Panc1 (cell line): ENCODE measurements at regions not wholly inside any gene's neighbourhood (a gene's known extent, or its start where the extent isn't known, plus 50 kb on each side); places are given as distances from the start of the nearest gene placed in this dataset.

Experiments
- ATAC-seq: fragments of 200-7000 bp; cut with Tn5 transposase; 2 replicates; pipeline ENCODE4 v1.9.1; 2020; ENCODE audit warnings: mild to moderate bottlenecking, moderate library complexity
- BruUV-seq: library from RNA; stranded (reverse); fragments of 400-500 nt; replicated peaks from 2 replicates; lab custom pipeline; 2021; lab: Mats Ljungman, UMichigan
- CTCF ChIA-PET: fragments of 300-600 bp; sonication (Branson Sonifier 250); formaldehyde crosslinking; loops from one replicate; lab custom pipeline; 2022; ENCODE audit warnings: antibody characterized with exemption; lab: Charles Lee
- POLR2A ChIA-PET: fragments of 300-600 bp; sonication (Branson Sonifier 250); formaldehyde crosslinking; loops from one replicate; lab custom pipeline; 2022; ENCODE audit warnings: antibody characterized with exemption; lab: Charles Lee
- DNase-seq: peaks from one replicate; pipeline ENCODE4 v3.0.0-alpha.2; 2010; ENCODE audit warnings: low read depth, low spot score
- H3K27ac ChIP-seq: 2 replicates; pipeline ENCODE4 v1.5.1; 2011; ENCODE audit warnings: mild to moderate bottlenecking, low read length, inconsistent platforms
- H3K27me3 ChIP-seq: fragments of 200-500 bp; sonication (Bioruptor generic); 2 replicates; pipeline ENCODE4 v1.6.0; 2014; ENCODE audit warnings: low read length, inconsistent platforms; ENCODE audit not compliant: control insufficient read depth, insufficient read depth
- H3K36me3 ChIP-seq: fragments of 200-500 bp; sonication (Bioruptor generic); 2 replicates; pipeline ENCODE4 v1.5.1; 2014; ENCODE audit warnings: inconsistent platforms, mild to moderate bottlenecking, low read length, moderate library complexity; ENCODE audit not compliant: control insufficient read depth, insufficient read depth
- H3K4me1 ChIP-seq: 2 replicates; pipeline ENCODE4 v1.5.1; 2011; ENCODE audit warnings: inconsistent platforms, mild to moderate bottlenecking, low read length, moderate library complexity; ENCODE audit not compliant: control insufficient read depth, insufficient read depth
- H3K4me3 ChIP-seq, 2 experiments: 2 replicates each; pipeline ENCODE4 v1.5.1; 2011 to 2012; ENCODE audit warnings: low read depth in 2 of 2, low read length in 2 of 2, mild to moderate bottlenecking in 2 of 2, inconsistent platforms in 1 of 2, moderate library complexity in 1 of 2
- H3K9me3 ChIP-seq: fragments of 200-500 bp; sonication (Bioruptor generic); 2 replicates; pipeline ENCODE4 v1.5.1; 2014; ENCODE audit warnings: low read depth, mild to moderate bottlenecking, inconsistent platforms, low read length, moderate library complexity; ENCODE audit not compliant: control insufficient read depth, insufficient read depth
- POLR2AphosphoS5 ChIP-seq: IDR thresholded peaks from 2 replicates; pipeline ENCODE4 v1.6.1; 2012; ENCODE audit warnings: mild to moderate bottlenecking, low read depth, low read length, moderate library complexity
- SIN3A ChIP-seq: IDR thresholded peaks from 2 replicates; pipeline ENCODE4 v1.6.1; 2012; ENCODE audit warnings: low read depth, mild to moderate bottlenecking, low read length, moderate library complexity, borderline replicate concordance; ENCODE audit not compliant: insufficient read depth
- TCF7L2 ChIP-seq: IDR thresholded peaks from 2 replicates; pipeline ENCODE4 v1.6.1; 2011; ENCODE audit warnings: mild to moderate bottlenecking, low read depth, low read length, inconsistent platforms
- in situ Hi-C: cut with HindIII; loops from 2 replicates; pipeline ENCODE4 v1.10.0; 2016; ENCODE audit warnings: low sequenced_read_pairs, low pct_unique_long_range_greater_than_20kb
- intact Hi-C: fragments of 100-400 bp; cut with micrococcal nuclease; formaldehyde crosslinking; loops from one replicate; pipeline ENCODE4 v1.10.0; 2022; ENCODE audit not compliant: unreplicated experiment
- TF ChIP-seq, protein P1 (sequence below), 2 experiments: IDR thresholded peaks; 2 replicates each; pipeline ENCODE4 v1.6.1; 2011 to 2012; ENCODE audit warnings: low read depth in 2 of 2, control low read depth in 1 of 2, low read length in 1 of 2, mild to moderate bottlenecking in 1 of 2, moderate library complexity in 1 of 2; ENCODE audit not compliant: insufficient read depth in 1 of 2
- TF ChIP-seq, protein P2 (sequence below): fragments of 450-650 bp; IDR thresholded peaks from 2 replicates; pipeline ENCODE4 v1.5.1; 2017; ENCODE audit warnings: mild to moderate bottlenecking

DNA sequence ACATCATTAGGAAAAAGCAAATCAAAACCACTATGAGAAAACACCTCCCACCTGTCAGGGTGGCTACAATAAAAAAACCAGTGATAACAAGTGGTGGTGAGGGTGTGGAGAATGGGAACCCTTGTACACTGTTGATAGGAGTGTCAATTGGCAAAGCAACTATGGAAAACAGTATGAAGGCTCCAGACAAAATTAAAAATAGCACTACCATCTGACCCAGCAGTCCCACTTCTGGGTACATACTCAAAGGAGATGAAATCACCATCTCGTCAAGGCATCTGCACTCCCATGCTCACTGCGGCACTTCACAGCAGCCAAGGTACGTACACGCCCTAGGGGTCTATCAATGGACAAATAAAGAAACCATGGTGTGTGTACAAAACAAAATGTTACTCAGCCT is 715.1 kb downstream of the UQCRFS1 start:
- Histone ChIP-seq H3K9me3 (no peaks in the 10 kb centered on the region), H3K27me3 (no peaks in the 10 kb centered on the region), H3K4me3 (no peak overlapping the region), H3K27ac (no peak overlapping the region), H3K4me1 (no peaks in the 10 kb centered on the region), H3K36me3 (no peaks in the 10 kb centered on the region)
- no peak for DNase-seq
- ATAC-seq: no peak
- ChIA-PET CTCF (no interaction called here), POLR2A (no interaction called here)
- intact Hi-C loops (no loop called here), in situ Hi-C loops (no loop called here)
- no peak for TF ChIP-seq TCF7L2
- TF ChIP-seq, protein P1, sequence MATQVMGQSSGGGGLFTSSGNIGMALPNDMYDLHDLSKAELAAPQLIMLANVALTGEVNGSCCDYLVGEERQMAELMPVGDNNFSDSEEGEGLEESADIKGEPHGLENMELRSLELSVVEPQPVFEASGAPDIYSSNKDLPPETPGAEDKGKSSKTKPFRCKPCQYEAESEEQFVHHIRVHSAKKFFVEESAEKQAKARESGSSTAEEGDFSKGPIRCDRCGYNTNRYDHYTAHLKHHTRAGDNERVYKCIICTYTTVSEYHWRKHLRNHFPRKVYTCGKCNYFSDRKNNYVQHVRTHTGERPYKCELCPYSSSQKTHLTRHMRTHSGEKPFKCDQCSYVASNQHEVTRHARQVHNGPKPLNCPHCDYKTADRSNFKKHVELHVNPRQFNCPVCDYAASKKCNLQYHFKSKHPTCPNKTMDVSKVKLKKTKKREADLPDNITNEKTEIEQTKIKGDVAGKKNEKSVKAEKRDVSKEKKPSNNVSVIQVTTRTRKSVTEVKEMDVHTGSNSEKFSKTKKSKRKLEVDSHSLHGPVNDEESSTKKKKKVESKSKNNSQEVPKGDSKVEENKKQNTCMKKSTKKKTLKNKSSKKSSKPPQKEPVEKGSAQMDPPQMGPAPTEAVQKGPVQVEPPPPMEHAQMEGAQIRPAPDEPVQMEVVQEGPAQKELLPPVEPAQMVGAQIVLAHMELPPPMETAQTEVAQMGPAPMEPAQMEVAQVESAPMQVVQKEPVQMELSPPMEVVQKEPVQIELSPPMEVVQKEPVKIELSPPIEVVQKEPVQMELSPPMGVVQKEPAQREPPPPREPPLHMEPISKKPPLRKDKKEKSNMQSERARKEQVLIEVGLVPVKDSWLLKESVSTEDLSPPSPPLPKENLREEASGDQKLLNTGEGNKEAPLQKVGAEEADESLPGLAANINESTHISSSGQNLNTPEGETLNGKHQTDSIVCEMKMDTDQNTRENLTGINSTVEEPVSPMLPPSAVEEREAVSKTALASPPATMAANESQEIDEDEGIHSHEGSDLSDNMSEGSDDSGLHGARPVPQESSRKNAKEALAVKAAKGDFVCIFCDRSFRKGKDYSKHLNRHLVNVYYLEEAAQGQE (IDR thresholded peaks at IDR 0.05; ENCODE audit: insufficient read depth in 1 of 2, low read depth in 2 of 2, low read length in 1 of 2): no peak
- no peak for TF ChIP-seq POLR2AphosphoS5
- TF ChIP-seq SIN3A: no peak
- TF ChIP-seq, protein P2, sequence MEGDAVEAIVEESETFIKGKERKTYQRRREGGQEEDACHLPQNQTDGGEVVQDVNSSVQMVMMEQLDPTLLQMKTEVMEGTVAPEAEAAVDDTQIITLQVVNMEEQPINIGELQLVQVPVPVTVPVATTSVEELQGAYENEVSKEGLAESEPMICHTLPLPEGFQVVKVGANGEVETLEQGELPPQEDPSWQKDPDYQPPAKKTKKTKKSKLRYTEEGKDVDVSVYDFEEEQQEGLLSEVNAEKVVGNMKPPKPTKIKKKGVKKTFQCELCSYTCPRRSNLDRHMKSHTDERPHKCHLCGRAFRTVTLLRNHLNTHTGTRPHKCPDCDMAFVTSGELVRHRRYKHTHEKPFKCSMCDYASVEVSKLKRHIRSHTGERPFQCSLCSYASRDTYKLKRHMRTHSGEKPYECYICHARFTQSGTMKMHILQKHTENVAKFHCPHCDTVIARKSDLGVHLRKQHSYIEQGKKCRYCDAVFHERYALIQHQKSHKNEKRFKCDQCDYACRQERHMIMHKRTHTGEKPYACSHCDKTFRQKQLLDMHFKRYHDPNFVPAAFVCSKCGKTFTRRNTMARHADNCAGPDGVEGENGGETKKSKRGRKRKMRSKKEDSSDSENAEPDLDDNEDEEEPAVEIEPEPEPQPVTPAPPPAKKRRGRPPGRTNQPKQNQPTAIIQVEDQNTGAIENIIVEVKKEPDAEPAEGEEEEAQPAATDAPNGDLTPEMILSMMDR: no peak
- BruUV-seq: no TSS peak

DNA sequence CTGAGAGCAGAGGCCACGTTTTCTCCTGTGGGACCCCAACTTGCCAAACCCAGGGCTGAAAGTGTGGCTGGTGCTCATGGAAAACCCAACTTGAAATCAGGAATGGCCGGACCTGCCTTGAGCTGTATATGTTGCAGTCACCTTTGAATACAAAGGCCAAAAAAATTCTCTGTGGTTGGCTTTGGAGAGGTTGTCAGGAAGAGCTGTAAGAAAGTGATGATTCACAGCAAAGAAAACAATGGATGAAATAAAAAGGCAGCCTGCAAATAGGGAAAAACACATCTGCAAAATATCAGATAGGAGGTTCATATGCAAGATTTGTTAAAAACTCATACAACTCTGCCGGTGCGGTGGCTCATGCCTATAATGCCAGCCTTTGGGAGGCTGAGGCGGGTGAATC is 715.8 kb downstream of the UQCRFS1 start:
- intact Hi-C loops (no loop called here), in situ Hi-C loops (no loop called here)
- POLR2A ChIA-PET: no interaction called here
- H3K4me1 ChIP-seq: no peaks in the 10 kb centered on the region
- CTCF ChIA-PET: no interaction called here
- ATAC-seq: no peak
- TF ChIP-seq TCF7L2 (no peak), SIN3A (no peak), POLR2AphosphoS5 (no peak)
- TF ChIP-seq, protein P1 (IDR thresholded peaks at IDR 0.05; ENCODE audit: insufficient read depth in 1 of 2, low read depth in 2 of 2, low read length in 1 of 2): no peak
- TF ChIP-seq, protein P2: no peak
- no peaks in the 10 kb centered on the region for H3K36me3 ChIP-seq
- no peak overlapping the region for H3K4me3 ChIP-seq
- no peaks in the 10 kb centered on the region for H3K9me3 ChIP-seq
- BruUV-seq: no TSS peak
- DNase-seq: no peak
- no peaks in the 10 kb centered on the region for H3K27me3 ChIP-seq
- H3K27ac ChIP-seq: no peak overlapping the region
